ENCODE measurements at regions not wholly inside any gene's neighbourhood (a gene's known extent, or its start where the extent isn't known, plus 50 kb on each side); places are given as distances from the start of the nearest gene placed in this dataset.

DNA sequence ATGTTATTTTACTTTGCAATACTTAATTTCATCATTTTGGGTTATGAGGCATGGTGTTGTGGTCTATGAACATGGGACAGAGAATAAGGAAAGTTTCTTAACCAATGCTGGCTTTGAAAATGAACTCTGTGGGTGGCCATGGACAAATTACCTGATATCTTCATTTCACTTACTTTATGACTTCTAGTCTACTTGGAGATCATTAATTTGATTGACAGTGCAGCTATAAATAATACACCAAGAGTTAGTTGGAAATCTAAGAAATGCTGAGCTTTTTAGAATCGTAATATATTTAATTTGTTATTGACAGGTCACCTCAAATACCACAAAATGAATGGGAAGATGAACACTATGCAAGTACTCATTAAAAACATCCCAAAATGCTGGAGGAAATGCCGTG is 140.4 kb downstream of the CENPW start:
- Histone ChIP-seq H2AK5ac (ENCODE audit: insufficient read length, low read length) (no peak overlapping the region), H3K4me2 (ENCODE audit: insufficient read depth, insufficient read length, low read length) (no peak overlapping the region), H3K23ac (ENCODE audit: insufficient read length, low read depth, low read length) (no peak overlapping the region), H3K79me2 (ENCODE audit: insufficient read depth, low read length) (no peaks in the 10 kb centered on the region), H3K4me1 (ENCODE audit: insufficient read depth, low read length) (no peaks in the 10 kb centered on the region), H2BK20ac (ENCODE audit: low read depth, low read length, poor library complexity, severe bottlenecking) (no peak overlapping the region), H3K27ac (ENCODE audit: insufficient read length, low read depth, low read length) (no peak overlapping the region), H3K9ac (ENCODE audit: extremely low read depth, insufficient read length, low read length) (no peak overlapping the region), H2BK12ac (ENCODE audit: insufficient read length, low read depth, low read length) (no peak overlapping the region), H3K18ac (ENCODE audit: insufficient read length, low read depth, low read length) (no peak overlapping the region), H4K8ac (replicated peaks; ENCODE audit: insufficient read length, low read depth, low read length) (no peak overlapping the region), H2BK5ac (ENCODE audit: insufficient read length, low read length) (no peak overlapping the region), H4K20me1 (ENCODE audit: control insufficient read depth, insufficient read depth, insufficient read length) (no peaks in the 10 kb centered on the region), H3K9me3 (ENCODE audit: control insufficient read depth, low read depth, low read length) (no peaks in the 10 kb centered on the region), H2BK120ac (ENCODE audit: low read depth, low read length, poor library complexity, severe bottlenecking) (no peak overlapping the region), H2BK15ac (ENCODE audit: low read depth, low read length) (no peak overlapping the region), H4K5ac (ENCODE audit: insufficient read length, low read depth, low read length) (no peak overlapping the region), H3K56ac (ENCODE audit: insufficient read length, low read depth, low read length) (no peak overlapping the region), H3K79me1 (ENCODE audit: insufficient read depth, low read depth, low read length, poor library complexity, severe bottlenecking) (no peaks in the 10 kb centered on the region), H4K91ac (ENCODE audit: insufficient read length, low read depth, low read length) (no peak overlapping the region), H3K14ac (ENCODE audit: insufficient read depth, low read length) (no peak overlapping the region), H2AFZ (ENCODE audit: low read length) (no peak overlapping the region), H3K4ac (ENCODE audit: low read depth, low read length) (no peak overlapping the region), H3K27me3 (ENCODE audit: insufficient read depth, low read length) (no peaks in the 10 kb centered on the region), H3T11ph (ENCODE audit: low read length) (no peak overlapping the region), H3K23me2 (ENCODE audit: insufficient read length, low read depth, low read length, poor library complexity, severe bottlenecking) (no peaks in the 10 kb centered on the region)
- Mint-ChIP-seq H3K9me3 (no peaks in the 10 kb centered on the region; a peak in 1 of 5 replicates), H3K36me3 (ENCODE audit: insufficient read depth in 1 of 3, low read depth in 3 of 3) (no peaks in the 10 kb centered on the region), H3K27me3 (ENCODE audit: low read depth) (no peaks in the 10 kb centered on the region), H3K4me3 (no peak overlapping the region), H3K27ac (no peak overlapping the region), H3K4me1 (no peaks in the 10 kb centered on the region)
- WGBS (ENCODE audit: extremely low coverage, insufficient read length, low lambda C conversion rate): no CpG with 5 or more reads among the region's 2 CpGs
- TF ChIP-seq, protein P1, sequence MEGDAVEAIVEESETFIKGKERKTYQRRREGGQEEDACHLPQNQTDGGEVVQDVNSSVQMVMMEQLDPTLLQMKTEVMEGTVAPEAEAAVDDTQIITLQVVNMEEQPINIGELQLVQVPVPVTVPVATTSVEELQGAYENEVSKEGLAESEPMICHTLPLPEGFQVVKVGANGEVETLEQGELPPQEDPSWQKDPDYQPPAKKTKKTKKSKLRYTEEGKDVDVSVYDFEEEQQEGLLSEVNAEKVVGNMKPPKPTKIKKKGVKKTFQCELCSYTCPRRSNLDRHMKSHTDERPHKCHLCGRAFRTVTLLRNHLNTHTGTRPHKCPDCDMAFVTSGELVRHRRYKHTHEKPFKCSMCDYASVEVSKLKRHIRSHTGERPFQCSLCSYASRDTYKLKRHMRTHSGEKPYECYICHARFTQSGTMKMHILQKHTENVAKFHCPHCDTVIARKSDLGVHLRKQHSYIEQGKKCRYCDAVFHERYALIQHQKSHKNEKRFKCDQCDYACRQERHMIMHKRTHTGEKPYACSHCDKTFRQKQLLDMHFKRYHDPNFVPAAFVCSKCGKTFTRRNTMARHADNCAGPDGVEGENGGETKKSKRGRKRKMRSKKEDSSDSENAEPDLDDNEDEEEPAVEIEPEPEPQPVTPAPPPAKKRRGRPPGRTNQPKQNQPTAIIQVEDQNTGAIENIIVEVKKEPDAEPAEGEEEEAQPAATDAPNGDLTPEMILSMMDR (conservative IDR thresholded peaks at IDR 0.05): no peak
- DNase-seq: no peak

Data from H9 (cell line).